Neural cell (in vitro differentiated cells): ENCODE measurements at regions not wholly inside any gene's neighbourhood (a gene's known extent, or its start where the extent isn't known, plus 50 kb on each side); places are given as distances from the start of the nearest gene placed in this dataset.

Source experiments
- H2AFZ ChIP-seq: fragments of 200-600, 300-800 bp; sonication (generic), shearing (Covaris generic); 2 replicates; pipeline ENCODE4 v1.6.0; 2014; ENCODE audit warnings: low read depth, mild to moderate bottlenecking, antibody characterized with exemption, low read length, moderate library complexity
- H3F3A ChIP-seq: fragments of 200-600 bp; shearing (Covaris generic); 2 replicates; pipeline ENCODE4 v1.6.1; 2016; ENCODE audit warnings: mild to moderate bottlenecking, moderate library complexity, mixed read lengths, antibody characterized with exemption, low read length; ENCODE audit not compliant: insufficient read depth, poor library complexity, severe bottlenecking
- H3K27ac ChIP-seq: fragments of 200-600, 300-800 bp; sonication (generic), shearing (Covaris generic); 2 replicates; pipeline ENCODE4 v1.5.1; 2014; ENCODE audit warnings: mild to moderate bottlenecking, low read length, moderate library complexity
- H3K27me3 ChIP-seq: fragments of 300-800, 200-600 bp; sonication (generic), shearing (Covaris generic); 2 replicates; pipeline ENCODE4 v1.6.0; 2014; ENCODE audit warnings: mild to moderate bottlenecking, low read depth, low read length, moderate library complexity; ENCODE audit not compliant: insufficient read depth
- H3K36me3 ChIP-seq: fragments of 300-800, 200-600 bp; sonication (generic), shearing (Covaris generic); 2 replicates; pipeline ENCODE4 v1.5.1; 2014; ENCODE audit warnings: mild to moderate bottlenecking, antibody characterized with exemption, low read length, moderate library complexity; ENCODE audit not compliant: insufficient read depth
- H3K4me2 ChIP-seq: fragments of 300-800, 200-600 bp; sonication (generic), shearing (Covaris generic); 2 replicates; pipeline ENCODE4 v1.6.0; 2014; ENCODE audit warnings: mild to moderate bottlenecking, low read length
- H3K4me3 ChIP-seq: fragments of 300-800, 200-600 bp; sonication (generic), shearing (Covaris generic); 2 replicates; pipeline ENCODE4 v1.5.1; 2014; ENCODE audit warnings: mild to moderate bottlenecking, low read length, moderate library complexity
- H3K79me2 ChIP-seq: fragments of 200-600 bp; shearing (Covaris generic); replicated peaks from 2 replicates; pipeline ENCODE4 v1.6.0; 2014; ENCODE audit warnings: mild to moderate bottlenecking, low read length, moderate library complexity; ENCODE audit not compliant: insufficient read depth
- H3K9ac ChIP-seq: fragments of 300-800, 200-600 bp; sonication (generic), shearing (Covaris generic); 2 replicates; pipeline ENCODE4 v1.6.1; 2016; ENCODE audit warnings: mild to moderate bottlenecking, low read length, mixed read lengths
- H3K9me2 ChIP-seq: fragments of 200-600 bp; shearing (Covaris generic); 2 replicates; pipeline ENCODE4 v1.6.1; 2016; ENCODE audit warnings: mild to moderate bottlenecking, low read length, mixed read lengths; ENCODE audit not compliant: insufficient read depth
- H3K9me3 ChIP-seq: fragments of 200-600, 300-800 bp; sonication (generic), shearing (Covaris generic); 2 replicates; pipeline ENCODE4 v1.6.1; 2016; ENCODE audit warnings: mild to moderate bottlenecking, mixed run types, low read length, moderate library complexity, mixed read lengths
- H4K20me1 ChIP-seq: fragments of 200-600 bp; shearing (Covaris generic); 2 replicates; pipeline ENCODE4 v1.6.1; 2016; ENCODE audit warnings: mild to moderate bottlenecking, mixed run types; ENCODE audit not compliant: insufficient read depth
- EP300 ChIP-seq: fragments of 450-650 bp; conservative IDR thresholded peaks from 2 replicates; pipeline ENCODE4 v1.6.1; 2014; ENCODE audit warnings: antibody characterized with exemption, mild to moderate bottlenecking, moderate library complexity; ENCODE audit not compliant: poor library complexity, severe bottlenecking
- EZH2 ChIP-seq: fragments of 200-600, 300-800 bp; shearing (Covaris generic), sonication (generic); IDR thresholded peaks from 2 replicates; pipeline ENCODE4 v1.6.1; 2014; ENCODE audit warnings: antibody characterized with exemption, low read length, borderline replicate concordance, mild to moderate bottlenecking; ENCODE audit not compliant: insufficient read depth, poor library complexity, severe bottlenecking
- MXI1 ChIP-seq: fragments of 450-650 bp; conservative IDR thresholded peaks from 2 replicates; pipeline ENCODE4 v1.6.1; 2014; ENCODE audit warnings: antibody characterized with exemption, mild to moderate bottlenecking; ENCODE audit not compliant: poor library complexity, severe bottlenecking
- POLR2AphosphoS5 ChIP-seq: IDR thresholded peaks from 2 replicates; pipeline ENCODE4 v1.6.1; 2012
- RAD21 ChIP-seq: fragments of 450-650 bp; conservative IDR thresholded peaks from 2 replicates; pipeline ENCODE4 v1.6.1; 2014; ENCODE audit warnings: antibody characterized with exemption, mild to moderate bottlenecking, moderate library complexity
- SMC3 ChIP-seq: fragments of 450-650 bp; conservative IDR thresholded peaks from 2 replicates; pipeline ENCODE4 v1.6.1; 2014; ENCODE audit warnings: antibody characterized with exemption, mild to moderate bottlenecking, moderate library complexity; ENCODE audit not compliant: poor library complexity
- TAF1 ChIP-seq: IDR thresholded peaks from 2 replicates; pipeline ENCODE4 v1.6.1; 2012; ENCODE audit warnings: low read depth
- TF ChIP-seq, protein P1 (sequence below): fragments of 450-650 bp; IDR thresholded peaks from 2 replicates; pipeline ENCODE4 v1.5.1; 2014; ENCODE audit warnings: antibody characterized with exemption, mild to moderate bottlenecking, moderate library complexity; ENCODE audit not compliant: poor library complexity, severe bottlenecking
- TF ChIP-seq, protein P2 (sequence below): IDR thresholded peaks from 2 replicates; pipeline ENCODE4 v1.6.1; 2012; ENCODE audit warnings: borderline replicate concordance

DNA sequence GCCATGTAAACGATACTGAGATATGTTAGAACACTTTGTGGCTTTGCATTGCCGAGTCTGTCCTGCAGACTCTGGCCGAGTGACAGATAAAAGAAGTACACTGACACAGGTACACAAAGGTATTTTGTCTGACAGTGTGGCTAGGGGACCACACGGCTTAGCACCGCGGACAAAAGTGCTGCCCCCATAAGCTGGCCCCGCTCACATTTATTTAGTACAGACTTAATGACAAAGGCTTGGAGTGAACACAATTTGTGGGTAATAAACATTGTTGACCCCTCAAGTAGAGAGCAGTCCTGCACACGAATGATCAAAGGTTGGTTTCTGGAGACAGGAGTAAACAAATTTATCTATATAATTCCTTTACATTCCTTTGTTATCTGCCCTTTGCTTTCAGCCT is 976.8 kb downstream of the TRAM1L1 start:
- no peaks in the 10 kb centered on the region for H3K9me2 ChIP-seq
- no peaks in the 10 kb centered on the region for H4K20me1 ChIP-seq
- H3F3A ChIP-seq: no peaks in the 10 kb centered on the region
- H3K4me3 ChIP-seq: no peak overlapping the region
- no peak overlapping the region for H3K27ac ChIP-seq
- H3K36me3 ChIP-seq: no peaks in the 10 kb centered on the region
- no peaks in the 10 kb centered on the region for H3K79me2 ChIP-seq
- no peak overlapping the region for H2AFZ ChIP-seq
- no peak overlapping the region for H3K9ac ChIP-seq
- TF ChIP-seq RAD21 (no peak), SMC3 (no peak), MXI1 (no peak), TAF1 (no peak), POLR2AphosphoS5 (no peak), EP300 (no peak), EZH2 (no peak)
- TF ChIP-seq, protein P1, sequence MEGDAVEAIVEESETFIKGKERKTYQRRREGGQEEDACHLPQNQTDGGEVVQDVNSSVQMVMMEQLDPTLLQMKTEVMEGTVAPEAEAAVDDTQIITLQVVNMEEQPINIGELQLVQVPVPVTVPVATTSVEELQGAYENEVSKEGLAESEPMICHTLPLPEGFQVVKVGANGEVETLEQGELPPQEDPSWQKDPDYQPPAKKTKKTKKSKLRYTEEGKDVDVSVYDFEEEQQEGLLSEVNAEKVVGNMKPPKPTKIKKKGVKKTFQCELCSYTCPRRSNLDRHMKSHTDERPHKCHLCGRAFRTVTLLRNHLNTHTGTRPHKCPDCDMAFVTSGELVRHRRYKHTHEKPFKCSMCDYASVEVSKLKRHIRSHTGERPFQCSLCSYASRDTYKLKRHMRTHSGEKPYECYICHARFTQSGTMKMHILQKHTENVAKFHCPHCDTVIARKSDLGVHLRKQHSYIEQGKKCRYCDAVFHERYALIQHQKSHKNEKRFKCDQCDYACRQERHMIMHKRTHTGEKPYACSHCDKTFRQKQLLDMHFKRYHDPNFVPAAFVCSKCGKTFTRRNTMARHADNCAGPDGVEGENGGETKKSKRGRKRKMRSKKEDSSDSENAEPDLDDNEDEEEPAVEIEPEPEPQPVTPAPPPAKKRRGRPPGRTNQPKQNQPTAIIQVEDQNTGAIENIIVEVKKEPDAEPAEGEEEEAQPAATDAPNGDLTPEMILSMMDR: no peak
- TF ChIP-seq, protein P2, sequence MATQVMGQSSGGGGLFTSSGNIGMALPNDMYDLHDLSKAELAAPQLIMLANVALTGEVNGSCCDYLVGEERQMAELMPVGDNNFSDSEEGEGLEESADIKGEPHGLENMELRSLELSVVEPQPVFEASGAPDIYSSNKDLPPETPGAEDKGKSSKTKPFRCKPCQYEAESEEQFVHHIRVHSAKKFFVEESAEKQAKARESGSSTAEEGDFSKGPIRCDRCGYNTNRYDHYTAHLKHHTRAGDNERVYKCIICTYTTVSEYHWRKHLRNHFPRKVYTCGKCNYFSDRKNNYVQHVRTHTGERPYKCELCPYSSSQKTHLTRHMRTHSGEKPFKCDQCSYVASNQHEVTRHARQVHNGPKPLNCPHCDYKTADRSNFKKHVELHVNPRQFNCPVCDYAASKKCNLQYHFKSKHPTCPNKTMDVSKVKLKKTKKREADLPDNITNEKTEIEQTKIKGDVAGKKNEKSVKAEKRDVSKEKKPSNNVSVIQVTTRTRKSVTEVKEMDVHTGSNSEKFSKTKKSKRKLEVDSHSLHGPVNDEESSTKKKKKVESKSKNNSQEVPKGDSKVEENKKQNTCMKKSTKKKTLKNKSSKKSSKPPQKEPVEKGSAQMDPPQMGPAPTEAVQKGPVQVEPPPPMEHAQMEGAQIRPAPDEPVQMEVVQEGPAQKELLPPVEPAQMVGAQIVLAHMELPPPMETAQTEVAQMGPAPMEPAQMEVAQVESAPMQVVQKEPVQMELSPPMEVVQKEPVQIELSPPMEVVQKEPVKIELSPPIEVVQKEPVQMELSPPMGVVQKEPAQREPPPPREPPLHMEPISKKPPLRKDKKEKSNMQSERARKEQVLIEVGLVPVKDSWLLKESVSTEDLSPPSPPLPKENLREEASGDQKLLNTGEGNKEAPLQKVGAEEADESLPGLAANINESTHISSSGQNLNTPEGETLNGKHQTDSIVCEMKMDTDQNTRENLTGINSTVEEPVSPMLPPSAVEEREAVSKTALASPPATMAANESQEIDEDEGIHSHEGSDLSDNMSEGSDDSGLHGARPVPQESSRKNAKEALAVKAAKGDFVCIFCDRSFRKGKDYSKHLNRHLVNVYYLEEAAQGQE: no peak
- H3K27me3 ChIP-seq: no peaks in the 10 kb centered on the region
- no peaks in the 10 kb centered on the region for H3K9me3 ChIP-seq
- no peak overlapping the region for H3K4me2 ChIP-seq

DNA sequence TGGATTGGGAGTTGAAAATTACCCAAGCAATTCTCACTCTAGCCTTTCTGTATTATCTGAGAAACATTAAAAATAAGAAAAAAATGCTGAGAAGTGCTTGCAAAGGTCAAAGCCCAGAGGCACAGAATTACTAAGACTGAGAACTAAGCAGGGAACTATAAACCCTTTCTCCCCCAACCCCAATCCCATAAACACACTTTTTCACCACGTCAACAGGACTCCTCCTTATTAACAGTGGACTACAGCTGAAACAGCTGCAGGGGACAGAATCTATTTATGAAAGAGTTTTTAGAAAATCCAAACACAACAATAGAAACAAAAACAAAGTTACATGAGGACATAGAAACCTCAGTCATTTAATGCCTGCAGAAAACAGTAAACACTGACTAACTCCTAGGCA is 984.1 kb downstream of the TRAM1L1 start:
- H3K79me2 ChIP-seq: no peaks in the 10 kb centered on the region

More for the DNA sequence above, 984.1 kb downstream of the TRAM1L1 start:
- Histone ChIP-seq H2AFZ (no peak overlapping the region), H3K27me3 (no peaks in the 10 kb centered on the region), H3K9me2 (no peaks in the 10 kb centered on the region), H4K20me1 (no peaks in the 10 kb centered on the region), H3K36me3 (no peaks in the 10 kb centered on the region), H3K9ac (no peak overlapping the region), H3K4me2 (no peak overlapping the region), H3K4me3 (no peak overlapping the region), H3K27ac (no peak overlapping the region), H3K9me3 (no peaks in the 10 kb centered on the region), H3F3A (no peaks in the 10 kb centered on the region)
- TF ChIP-seq EZH2 (no peak), EP300 (no peak), POLR2AphosphoS5 (no peak), SMC3 (no peak), MXI1 (no peak), RAD21 (no peak), TAF1 (no peak)
- TF ChIP-seq, protein P2: no peak
- TF ChIP-seq, protein P1: no peak
